ENCODE measurements at regions not wholly inside any gene's neighbourhood (a gene's known extent, or its start where the extent isn't known, plus 50 kb on each side); places are given as distances from the start of the nearest gene placed in this dataset.

DNA sequence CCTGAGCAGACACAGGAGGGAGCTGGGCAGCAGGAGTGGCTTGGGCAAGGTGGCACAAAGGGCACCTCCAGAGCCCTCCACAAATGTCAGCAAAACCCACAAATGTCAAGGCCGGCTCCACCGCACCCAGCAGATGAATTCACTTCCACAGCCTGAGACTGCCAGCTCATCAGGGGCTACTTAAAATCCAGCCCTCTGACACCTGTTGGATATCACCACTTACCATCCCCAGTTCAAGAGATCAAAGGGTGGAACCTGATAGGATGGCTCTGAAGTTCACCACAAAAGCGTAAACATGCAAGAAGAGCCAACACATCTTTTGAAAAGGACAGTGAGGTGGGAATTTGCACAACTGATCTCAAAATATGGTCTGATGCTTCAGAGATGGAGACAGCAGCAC, 168.6 kb upstream of the GRK3 start (continued):
- TF ChIP-seq, protein P1, sequence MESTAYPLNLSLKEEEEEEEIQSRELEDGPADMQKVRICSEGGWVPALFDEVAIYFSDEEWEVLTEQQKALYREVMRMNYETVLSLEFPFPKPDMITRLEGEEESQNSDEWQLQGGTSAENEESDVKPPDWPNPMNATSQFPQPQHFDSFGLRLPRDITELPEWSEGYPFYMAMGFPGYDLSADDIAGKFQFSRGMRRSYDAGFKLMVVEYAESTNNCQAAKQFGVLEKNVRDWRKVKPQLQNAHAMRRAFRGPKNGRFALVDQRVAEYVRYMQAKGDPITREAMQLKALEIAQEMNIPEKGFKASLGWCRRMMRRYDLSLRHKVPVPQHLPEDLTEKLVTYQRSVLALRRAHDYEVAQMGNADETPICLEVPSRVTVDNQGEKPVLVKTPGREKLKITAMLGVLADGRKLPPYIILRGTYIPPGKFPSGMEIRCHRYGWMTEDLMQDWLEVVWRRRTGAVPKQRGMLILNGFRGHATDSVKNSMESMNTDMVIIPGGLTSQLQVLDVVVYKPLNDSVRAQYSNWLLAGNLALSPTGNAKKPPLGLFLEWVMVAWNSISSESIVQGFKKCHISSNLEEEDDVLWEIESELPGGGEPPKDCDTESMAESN (CRISPR knock-in tag; conservative IDR thresholded peaks at IDR 0.05), result no peak
- no peak for TF ChIP-seq SMC3 (IDR thresholded peaks at IDR 0.05; ENCODE audit: low read length)
- peak; percentile 37 for TF ChIP-seq MED8 (CRISPR knock-in tag; IDR thresholded peaks at IDR 0.05; ENCODE audit: insufficient replicate concordance)
- TF ChIP-seq, protein P2, sequence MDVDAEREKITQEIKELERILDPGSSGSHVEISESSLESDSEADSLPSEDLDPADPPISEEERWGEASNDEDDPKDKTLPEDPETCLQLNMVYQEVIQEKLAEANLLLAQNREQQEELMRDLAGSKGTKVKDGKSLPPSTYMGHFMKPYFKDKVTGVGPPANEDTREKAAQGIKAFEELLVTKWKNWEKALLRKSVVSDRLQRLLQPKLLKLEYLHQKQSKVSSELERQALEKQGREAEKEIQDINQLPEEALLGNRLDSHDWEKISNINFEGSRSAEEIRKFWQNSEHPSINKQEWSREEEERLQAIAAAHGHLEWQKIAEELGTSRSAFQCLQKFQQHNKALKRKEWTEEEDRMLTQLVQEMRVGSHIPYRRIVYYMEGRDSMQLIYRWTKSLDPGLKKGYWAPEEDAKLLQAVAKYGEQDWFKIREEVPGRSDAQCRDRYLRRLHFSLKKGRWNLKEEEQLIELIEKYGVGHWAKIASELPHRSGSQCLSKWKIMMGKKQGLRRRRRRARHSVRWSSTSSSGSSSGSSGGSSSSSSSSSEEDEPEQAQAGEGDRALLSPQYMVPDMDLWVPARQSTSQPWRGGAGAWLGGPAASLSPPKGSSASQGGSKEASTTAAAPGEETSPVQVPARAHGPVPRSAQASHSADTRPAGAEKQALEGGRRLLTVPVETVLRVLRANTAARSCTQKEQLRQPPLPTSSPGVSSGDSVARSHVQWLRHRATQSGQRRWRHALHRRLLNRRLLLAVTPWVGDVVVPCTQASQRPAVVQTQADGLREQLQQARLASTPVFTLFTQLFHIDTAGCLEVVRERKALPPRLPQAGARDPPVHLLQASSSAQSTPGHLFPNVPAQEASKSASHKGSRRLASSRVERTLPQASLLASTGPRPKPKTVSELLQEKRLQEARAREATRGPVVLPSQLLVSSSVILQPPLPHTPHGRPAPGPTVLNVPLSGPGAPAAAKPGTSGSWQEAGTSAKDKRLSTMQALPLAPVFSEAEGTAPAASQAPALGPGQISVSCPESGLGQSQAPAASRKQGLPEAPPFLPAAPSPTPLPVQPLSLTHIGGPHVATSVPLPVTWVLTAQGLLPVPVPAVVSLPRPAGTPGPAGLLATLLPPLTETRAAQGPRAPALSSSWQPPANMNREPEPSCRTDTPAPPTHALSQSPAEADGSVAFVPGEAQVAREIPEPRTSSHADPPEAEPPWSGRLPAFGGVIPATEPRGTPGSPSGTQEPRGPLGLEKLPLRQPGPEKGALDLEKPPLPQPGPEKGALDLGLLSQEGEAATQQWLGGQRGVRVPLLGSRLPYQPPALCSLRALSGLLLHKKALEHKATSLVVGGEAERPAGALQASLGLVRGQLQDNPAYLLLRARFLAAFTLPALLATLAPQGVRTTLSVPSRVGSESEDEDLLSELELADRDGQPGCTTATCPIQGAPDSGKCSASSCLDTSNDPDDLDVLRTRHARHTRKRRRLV (CRISPR knock-in tag; IDR thresholded peaks at IDR 0.05), result no peak
- no peak for TF ChIP-seq RFX5 (IDR thresholded peaks at IDR 0.05; ENCODE audit: low read depth, low read length)
- TF ChIP-seq, protein P3, sequence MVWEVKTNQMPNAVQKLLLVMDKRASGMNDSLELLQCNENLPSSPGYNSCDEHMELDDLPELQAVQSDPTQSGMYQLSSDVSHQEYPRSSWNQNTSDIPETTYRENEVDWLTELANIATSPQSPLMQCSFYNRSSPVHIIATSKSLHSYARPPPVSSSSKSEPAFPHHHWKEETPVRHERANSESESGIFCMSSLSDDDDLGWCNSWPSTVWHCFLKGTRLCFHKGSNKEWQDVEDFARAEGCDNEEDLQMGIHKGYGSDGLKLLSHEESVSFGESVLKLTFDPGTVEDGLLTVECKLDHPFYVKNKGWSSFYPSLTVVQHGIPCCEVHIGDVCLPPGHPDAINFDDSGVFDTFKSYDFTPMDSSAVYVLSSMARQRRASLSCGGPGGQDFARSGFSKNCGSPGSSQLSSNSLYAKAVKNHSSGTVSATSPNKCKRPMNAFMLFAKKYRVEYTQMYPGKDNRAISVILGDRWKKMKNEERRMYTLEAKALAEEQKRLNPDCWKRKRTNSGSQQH (CRISPR knock-in tag; IDR thresholded peaks at IDR 0.05; ENCODE audit: low read depth), result no peak
- no peak for TF ChIP-seq TARDBP (CRISPR knock-in tag; IDR thresholded peaks at IDR 0.05)
- no peak for TF ChIP-seq SRF (IDR thresholded peaks at IDR 0.05; ENCODE audit: low read depth, low read length)
- no peak for TF ChIP-seq ZNF232 (CRISPR knock-in tag; IDR thresholded peaks at IDR 0.05; ENCODE audit: borderline replicate concordance)
- TF ChIP-seq TOPORS (CRISPR knock-in tag; IDR thresholded peaks at IDR 0.05), result no peak
- no peak for TF ChIP-seq ZNF556 (CRISPR knock-in tag; IDR thresholded peaks at IDR 0.05; ENCODE audit: borderline replicate concordance)
- TF ChIP-seq MYC (CRISPR knock-in tag; IDR thresholded peaks at IDR 0.05; ENCODE audit: borderline replicate concordance), result no peak
- TF ChIP-seq, protein P4, sequence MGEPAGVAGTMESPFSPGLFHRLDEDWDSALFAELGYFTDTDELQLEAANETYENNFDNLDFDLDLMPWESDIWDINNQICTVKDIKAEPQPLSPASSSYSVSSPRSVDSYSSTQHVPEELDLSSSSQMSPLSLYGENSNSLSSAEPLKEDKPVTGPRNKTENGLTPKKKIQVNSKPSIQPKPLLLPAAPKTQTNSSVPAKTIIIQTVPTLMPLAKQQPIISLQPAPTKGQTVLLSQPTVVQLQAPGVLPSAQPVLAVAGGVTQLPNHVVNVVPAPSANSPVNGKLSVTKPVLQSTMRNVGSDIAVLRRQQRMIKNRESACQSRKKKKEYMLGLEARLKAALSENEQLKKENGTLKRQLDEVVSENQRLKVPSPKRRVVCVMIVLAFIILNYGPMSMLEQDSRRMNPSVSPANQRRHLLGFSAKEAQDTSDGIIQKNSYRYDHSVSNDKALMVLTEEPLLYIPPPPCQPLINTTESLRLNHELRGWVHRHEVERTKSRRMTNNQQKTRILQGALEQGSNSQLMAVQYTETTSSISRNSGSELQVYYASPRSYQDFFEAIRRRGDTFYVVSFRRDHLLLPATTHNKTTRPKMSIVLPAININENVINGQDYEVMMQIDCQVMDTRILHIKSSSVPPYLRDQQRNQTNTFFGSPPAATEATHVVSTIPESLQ (CRISPR knock-in tag; conservative IDR thresholded peaks at IDR 0.05), result no peak
- no peak for TF ChIP-seq MAFG (CRISPR knock-in tag; IDR thresholded peaks at IDR 0.05)
- TF ChIP-seq, protein P5, sequence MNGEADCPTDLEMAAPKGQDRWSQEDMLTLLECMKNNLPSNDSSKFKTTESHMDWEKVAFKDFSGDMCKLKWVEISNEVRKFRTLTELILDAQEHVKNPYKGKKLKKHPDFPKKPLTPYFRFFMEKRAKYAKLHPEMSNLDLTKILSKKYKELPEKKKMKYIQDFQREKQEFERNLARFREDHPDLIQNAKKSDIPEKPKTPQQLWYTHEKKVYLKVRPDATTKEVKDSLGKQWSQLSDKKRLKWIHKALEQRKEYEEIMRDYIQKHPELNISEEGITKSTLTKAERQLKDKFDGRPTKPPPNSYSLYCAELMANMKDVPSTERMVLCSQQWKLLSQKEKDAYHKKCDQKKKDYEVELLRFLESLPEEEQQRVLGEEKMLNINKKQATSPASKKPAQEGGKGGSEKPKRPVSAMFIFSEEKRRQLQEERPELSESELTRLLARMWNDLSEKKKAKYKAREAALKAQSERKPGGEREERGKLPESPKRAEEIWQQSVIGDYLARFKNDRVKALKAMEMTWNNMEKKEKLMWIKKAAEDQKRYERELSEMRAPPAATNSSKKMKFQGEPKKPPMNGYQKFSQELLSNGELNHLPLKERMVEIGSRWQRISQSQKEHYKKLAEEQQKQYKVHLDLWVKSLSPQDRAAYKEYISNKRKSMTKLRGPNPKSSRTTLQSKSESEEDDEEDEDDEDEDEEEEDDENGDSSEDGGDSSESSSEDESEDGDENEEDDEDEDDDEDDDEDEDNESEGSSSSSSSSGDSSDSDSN (CRISPR knock-in tag; IDR thresholded peaks at IDR 0.05), result no peak
- no peak for TF ChIP-seq REXO4 (CRISPR knock-in tag; IDR thresholded peaks at IDR 0.05; ENCODE audit: borderline replicate concordance)
- no peak for TF ChIP-seq RAD51 (IDR thresholded peaks at IDR 0.05; ENCODE audit: borderline replicate concordance)

Measured in HepG2 (cell line).